Right lobe of liver (tissue), 4 donors: ENCODE measurements at regions not wholly inside any gene's neighbourhood (a gene's known extent, or its start where the extent isn't known, plus 50 kb on each side); places are given as distances from the start of the nearest gene placed in this dataset.

Experiments
- POLR2A ChIP-seq: fragments of 450-650 bp; IDR thresholded peaks from one replicate; pipeline ENCODE4 v1.6.1; 2017; ENCODE audit warnings: antibody characterized with exemption, mild to moderate bottlenecking
- TF ChIP-seq, protein P1 (sequence below), 4 donors: fragments of 200-600 bp in 3 of 4; fragments of 450-650 bp in 1 of 4; IDR thresholded peaks; one replicate each; pipeline versions ENCODE4 v1.5.1 to v1.8.0; 2016 to 2022; ENCODE audit warnings: antibody characterized with exemption in 4 of 4, mild to moderate bottlenecking in 2 of 4
- donor health status: DM: no; HTN: no; CAD: no.
- donor health status: DM: no; HTN: no; CAD: no.
- donor health status: DM: no; HTN: yes; CAD: no.

DNA sequence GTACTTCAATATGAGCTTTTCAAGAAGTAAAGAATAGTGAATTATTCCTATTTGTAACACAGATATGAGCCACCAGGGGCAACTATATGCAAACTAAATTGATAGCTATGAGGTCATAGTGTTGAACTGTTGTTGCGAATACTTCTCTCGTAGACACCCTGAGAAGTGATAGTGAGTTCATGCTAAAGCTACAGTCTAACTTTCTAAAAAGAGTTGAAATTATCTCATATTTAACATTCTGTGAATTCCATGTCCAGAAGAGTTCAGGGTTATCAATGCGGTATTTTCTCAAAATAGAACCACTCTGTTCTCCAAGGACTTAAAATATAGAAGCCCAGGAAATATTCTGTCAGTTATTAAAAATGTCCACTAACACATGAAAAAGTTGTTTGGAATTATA, 185.4 kb downstream of the AASDHPPT start:
- no peak for TF ChIP-seq POLR2A
- TF ChIP-seq, protein P1, sequence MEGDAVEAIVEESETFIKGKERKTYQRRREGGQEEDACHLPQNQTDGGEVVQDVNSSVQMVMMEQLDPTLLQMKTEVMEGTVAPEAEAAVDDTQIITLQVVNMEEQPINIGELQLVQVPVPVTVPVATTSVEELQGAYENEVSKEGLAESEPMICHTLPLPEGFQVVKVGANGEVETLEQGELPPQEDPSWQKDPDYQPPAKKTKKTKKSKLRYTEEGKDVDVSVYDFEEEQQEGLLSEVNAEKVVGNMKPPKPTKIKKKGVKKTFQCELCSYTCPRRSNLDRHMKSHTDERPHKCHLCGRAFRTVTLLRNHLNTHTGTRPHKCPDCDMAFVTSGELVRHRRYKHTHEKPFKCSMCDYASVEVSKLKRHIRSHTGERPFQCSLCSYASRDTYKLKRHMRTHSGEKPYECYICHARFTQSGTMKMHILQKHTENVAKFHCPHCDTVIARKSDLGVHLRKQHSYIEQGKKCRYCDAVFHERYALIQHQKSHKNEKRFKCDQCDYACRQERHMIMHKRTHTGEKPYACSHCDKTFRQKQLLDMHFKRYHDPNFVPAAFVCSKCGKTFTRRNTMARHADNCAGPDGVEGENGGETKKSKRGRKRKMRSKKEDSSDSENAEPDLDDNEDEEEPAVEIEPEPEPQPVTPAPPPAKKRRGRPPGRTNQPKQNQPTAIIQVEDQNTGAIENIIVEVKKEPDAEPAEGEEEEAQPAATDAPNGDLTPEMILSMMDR (IDR thresholded peaks at IDR 0.05): no peak
